ENCODE measurements at regions not wholly inside any gene's neighbourhood (a gene's known extent, or its start where the extent isn't known, plus 50 kb on each side); places are given as distances from the start of the nearest gene placed in this dataset.

- CTCF ChIA-PET = interaction anchor here (1.0 kb wide), 1 partner anchor 10 kb away, joined by 3 read pairs; no protein-coding TSS in a partner anchor
- Histone ChIP-seq H3K9ac (ENCODE audit: low read depth, low read length) (no peak overlapping the region), H4K5ac (ENCODE audit: low read depth, low read length) (no peak overlapping the region), H2AFZ (replicated peaks; ENCODE audit: low read length, poor library complexity) (no peak overlapping the region), H3K18ac (ENCODE audit: low read depth, low read length) (no peak overlapping the region), H4K20me1 (ENCODE audit: insufficient read depth, low read length) (no peaks in the 10 kb centered on the region), H3K4me2 (ENCODE audit: low read depth, low read length) (no peak overlapping the region), H3K36me3 (ENCODE audit: control insufficient read depth, insufficient read depth, low read length) (no peaks in the 10 kb centered on the region), H4K91ac (ENCODE audit: insufficient read depth, low read depth, low read length) (no peak overlapping the region), H2BK120ac (ENCODE audit: low read depth, low read length) (no peak overlapping the region), H2AK5ac (ENCODE audit: low read depth, low read length) (no peak overlapping the region), H3K27ac (ENCODE audit: insufficient read depth, low read length) (no peak overlapping the region), H3K79me1 (ENCODE audit: low read depth in 1 of 2, low read length in 2 of 2) (no peaks in the 10 kb centered on the region), H3K9me1 (ENCODE audit: insufficient read depth, low read length) (no peaks in the 10 kb centered on the region), H3K27me3 (ENCODE audit: control insufficient read depth, insufficient read depth, low read length) (no peaks in the 10 kb centered on the region), H3K56ac (ENCODE audit: extremely low read depth, insufficient read depth, low read length) (no peak overlapping the region), H4K8ac (ENCODE audit: low read depth in 2 of 2, low read length in 2 of 2) (no peak overlapping the region), H3K4me3 (ENCODE audit: insufficient read depth, low read depth, low read length) (no peak overlapping the region), H3K9me3 (ENCODE audit: control insufficient read depth, insufficient read depth, low read length) (peaks cover 2% of the 10 kb centered on the region), H2AK9ac (replicated peaks; ENCODE audit: low read depth, low read length, poor library complexity) (no peak overlapping the region), H2BK15ac (ENCODE audit: low read depth, low read length) (no peak overlapping the region), H2BK5ac (ENCODE audit: low read depth, low read length, poor library complexity, severe bottlenecking) (no peak overlapping the region), H3K23ac (ENCODE audit: low read depth, low read length) (no peak overlapping the region), H3K4me1 (ENCODE audit: control insufficient read depth, insufficient read depth, low read length) (no peaks in the 10 kb centered on the region), H3K4ac (ENCODE audit: low read depth, low read length) (no peak overlapping the region), H2BK20ac (ENCODE audit: low read depth, low read length) (no peak overlapping the region), H3K14ac (replicated peaks; ENCODE audit: low read depth, low read length) (no peak overlapping the region)
- in situ Hi-C loops (cut with MboI; ENCODE audit: low sequenced_read_pairs) (no loop called here), dilution Hi-C loops (cut with HindIII; ENCODE audit: low sequenced_read_pairs, unreplicated experiment) (no loop called here), intact Hi-C loops (cut with micrococcal nuclease) (no loop called here)
- no peak for TF ChIP-seq CTCF (conservative IDR thresholded peaks at IDR 0.05; ENCODE audit: low read depth, low read length)
- no TSS peak for BruUV-seq (replicated peaks)
- DNase-seq = no peak
- ATAC-seq (ENCODE audit: low read depth) = no peak
- POLR2A ChIA-PET (ENCODE audit: unreplicated experiment) = no interaction called here
Measured at GRCh38 chr13:19103140-19103539, 78.5 kb downstream of the TUBA3C start.
